K562 (cell line): ENCODE measurements at regions not wholly inside any gene's neighbourhood (a gene's known extent, or its start where the extent isn't known, plus 50 kb on each side); places are given as distances from the start of the nearest gene placed in this dataset.
"Not testable (repeated sequence)": the region's sequence is repeated elsewhere in the genome, so short reads cannot be mapped to it uniquely, and the experiment has no call there.

Source experiments
- HDAC2 ChIP-seq: fragments of 450-650 bp; IDR thresholded peaks from 2 replicates; pipeline ENCODE4 v1.6.1; 2016; ENCODE audit warnings: mild to moderate bottlenecking
- POLR2AphosphoS5 ChIP-seq: IDR thresholded peaks from 2 replicates; pipeline ENCODE4 v1.6.1; 2011; ENCODE audit warnings: mild to moderate bottlenecking, low read depth, low read length, moderate library complexity; ENCODE audit not compliant: control insufficient read depth, insufficient read depth
- RAD21 ChIP-seq, 2 experiments: fragments of 250-450 bp in 1 of 2; fragments of 450-650 bp in 1 of 2; sonication (Bioruptor Pico) in 1 of 2; formaldehyde crosslinking in 1 of 2; IDR thresholded peaks in 1 of 2; conservative IDR thresholded peaks in 1 of 2; 2 replicates each; pipeline versions ENCODE4 v1.4.0 to v1.8.0; 2020 to 2022; ENCODE audit warnings: mild to moderate bottlenecking in 2 of 2, moderate library complexity in 1 of 2
- SMAD3 ChIP-seq: fragments of 450-650 bp; formaldehyde crosslinking; conservative IDR thresholded peaks from 2 replicates; pipeline ENCODE4 v1.4.0; 2020; ENCODE audit warnings: mild to moderate bottlenecking
- SNRNP70 ChIP-seq: fragments of 200-400 bp; formaldehyde crosslinking; optimal IDR thresholded peaks from 2 replicates; pipeline ENCODE3; 2017; ENCODE audit warnings: low read depth, low read length
- SP1 ChIP-seq: sonication (generic); formaldehyde crosslinking; IDR thresholded peaks from 2 replicates; pipeline ENCODE4 v1.8.1; 2022; ENCODE audit warnings: mild to moderate bottlenecking, missing genetic modification reagents
- TEAD4 ChIP-seq, 2 experiments: sonication (generic) in 1 of 2; formaldehyde crosslinking in 1 of 2; IDR thresholded peaks; 2 replicates each; pipeline versions ENCODE4 v1.6.1 to v1.8.0; 2012 to 2022; ENCODE audit warnings: borderline replicate concordance in 1 of 2, inconsistent platforms in 1 of 2, low read length in 1 of 2, mild to moderate bottlenecking in 1 of 2, missing genetic modification reagents in 1 of 2
- U2AF1 ChIP-seq: fragments of 200-400 bp; formaldehyde crosslinking; optimal IDR thresholded peaks from 2 replicates; pipeline ENCODE3; 2017; ENCODE audit warnings: mild to moderate bottlenecking, low read depth, low read length, moderate library complexity
- ZNF584 ChIP-seq: fragments of 200-800 bp; sonication (Bioruptor generic); IDR thresholded peaks from 2 replicates; pipeline ENCODE4 v1.6.1; 2016; ENCODE audit warnings: low read depth, mild to moderate bottlenecking, missing genetic modification characterization, missing compliant biosample characterization
- TF ChIP-seq, protein P1 (sequence below), 3 experiments: IDR thresholded peaks in 2 of 3; conservative IDR thresholded peaks in 1 of 3; 2 replicates each; pipeline ENCODE4 v1.5.1; 2011 to 2012; ENCODE audit warnings: low read length in 3 of 3, mild to moderate bottlenecking in 3 of 3, control low read depth in 2 of 3, improper control_type of control experiment in 1 of 3, inconsistent platforms in 1 of 3, low read depth in 1 of 3, mixed read lengths in 1 of 3, moderate library complexity in 1 of 3; ENCODE audit not compliant: insufficient read depth in 2 of 3
- TF ChIP-seq, protein P2 (sequence below): sonication (generic); formaldehyde crosslinking; IDR thresholded peaks from 2 replicates; pipeline ENCODE4 v1.5.0; 2020; ENCODE audit warnings: missing genetic modification reagents

DNA sequence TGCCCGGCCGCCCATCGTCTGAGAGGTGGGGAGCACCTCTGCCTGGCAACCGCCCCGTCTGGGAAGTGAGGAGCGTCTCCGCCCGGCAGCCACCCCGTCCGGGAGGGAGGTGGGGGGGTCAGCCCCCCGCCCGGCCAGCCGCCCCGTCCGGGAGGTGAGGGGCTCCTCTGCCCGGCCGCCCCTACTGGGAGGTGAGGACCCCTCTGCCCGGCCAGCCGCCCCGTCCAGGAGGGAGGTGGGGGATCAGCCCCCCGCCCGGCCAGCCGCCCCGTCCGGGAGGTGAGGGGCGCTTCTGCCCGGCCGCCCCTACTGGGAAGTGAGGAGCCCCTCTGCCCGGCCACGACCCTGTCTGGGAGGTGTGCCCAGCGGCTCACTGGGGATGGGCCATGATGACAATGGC, 80.5 kb upstream of the FAM110C start:
- not testable (repeated sequence) for TF ChIP-seq ZNF584; POLR2AphosphoS5; TEAD4 (IDR thresholded peaks at IDR 0.05; ENCODE audit: low read length); TEAD4 (CRISPR knock-in tag; IDR thresholded peaks at IDR 0.05; ENCODE audit: borderline replicate concordance); U2AF1; SNRNP70; HDAC2; SP1 (CRISPR knock-in tag); SMAD3 (CRISPR knock-in tag); RAD21 (CRISPR knock-in tag; conservative IDR thresholded peaks at IDR 0.05 in 1 of 2, IDR thresholded peaks at IDR 0.05 in 1 of 2)
- TF ChIP-seq, protein P1, sequence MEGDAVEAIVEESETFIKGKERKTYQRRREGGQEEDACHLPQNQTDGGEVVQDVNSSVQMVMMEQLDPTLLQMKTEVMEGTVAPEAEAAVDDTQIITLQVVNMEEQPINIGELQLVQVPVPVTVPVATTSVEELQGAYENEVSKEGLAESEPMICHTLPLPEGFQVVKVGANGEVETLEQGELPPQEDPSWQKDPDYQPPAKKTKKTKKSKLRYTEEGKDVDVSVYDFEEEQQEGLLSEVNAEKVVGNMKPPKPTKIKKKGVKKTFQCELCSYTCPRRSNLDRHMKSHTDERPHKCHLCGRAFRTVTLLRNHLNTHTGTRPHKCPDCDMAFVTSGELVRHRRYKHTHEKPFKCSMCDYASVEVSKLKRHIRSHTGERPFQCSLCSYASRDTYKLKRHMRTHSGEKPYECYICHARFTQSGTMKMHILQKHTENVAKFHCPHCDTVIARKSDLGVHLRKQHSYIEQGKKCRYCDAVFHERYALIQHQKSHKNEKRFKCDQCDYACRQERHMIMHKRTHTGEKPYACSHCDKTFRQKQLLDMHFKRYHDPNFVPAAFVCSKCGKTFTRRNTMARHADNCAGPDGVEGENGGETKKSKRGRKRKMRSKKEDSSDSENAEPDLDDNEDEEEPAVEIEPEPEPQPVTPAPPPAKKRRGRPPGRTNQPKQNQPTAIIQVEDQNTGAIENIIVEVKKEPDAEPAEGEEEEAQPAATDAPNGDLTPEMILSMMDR (IDR thresholded peaks at IDR 0.05 in 2 of 3, conservative IDR thresholded peaks at IDR 0.05 in 1 of 3; ENCODE audit: insufficient read depth in 2 of 3, low read depth in 1 of 3, low read length in 3 of 3), result not testable (repeated sequence)
- TF ChIP-seq, protein P2, sequence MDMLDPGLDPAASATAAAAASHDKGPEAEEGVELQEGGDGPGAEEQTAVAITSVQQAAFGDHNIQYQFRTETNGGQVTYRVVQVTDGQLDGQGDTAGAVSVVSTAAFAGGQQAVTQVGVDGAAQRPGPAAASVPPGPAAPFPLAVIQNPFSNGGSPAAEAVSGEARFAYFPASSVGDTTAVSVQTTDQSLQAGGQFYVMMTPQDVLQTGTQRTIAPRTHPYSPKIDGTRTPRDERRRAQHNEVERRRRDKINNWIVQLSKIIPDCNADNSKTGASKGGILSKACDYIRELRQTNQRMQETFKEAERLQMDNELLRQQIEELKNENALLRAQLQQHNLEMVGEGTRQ (CRISPR knock-in tag), result not testable (repeated sequence)
